CD4-positive, alpha-beta memory T cell (primary cell): ENCODE measurements at regions not wholly inside any gene's neighbourhood (a gene's known extent, or its start where the extent isn't known, plus 50 kb on each side); places are given as distances from the start of the nearest gene placed in this dataset.
"Not testable (repeated sequence)": the region's sequence is repeated elsewhere in the genome, so short reads cannot be mapped to it uniquely, and the experiment has no call there.

Experiments used
- CTCF ChIA-PET: fragments of 350-600 bp; sonication (Branson Sonifier 250); formaldehyde crosslinking; loops from one replicate; lab custom pipeline; 2021; ENCODE audit warnings: inconsistent platforms; ENCODE audit not compliant: partially characterized antibody; lab: Charles Lee
- POLR2A ChIA-PET: fragments of 350-600 bp; sonication (Branson Sonifier 250); formaldehyde crosslinking; loops from one replicate; lab custom pipeline; 2021; ENCODE audit not compliant: partially characterized antibody; lab: Charles Lee
- DNase-seq, 5 donors: peaks; one replicate each; pipeline versions ENCODE4 v3.0.0 to v3.0.0-alpha.2; 2020 to 2022; ENCODE audit warnings: mixed read lengths in 1 of 5
- H3K27ac ChIP-seq: one replicate; pipeline ENCODE4 v1.7.0; 2013; ENCODE audit warnings: low read depth, low read length
- H3K27me3 ChIP-seq: 2 replicates; pipeline ENCODE4 v1.7.0; 2013; ENCODE audit warnings: mild to moderate bottlenecking, low read length, moderate library complexity; ENCODE audit not compliant: insufficient read depth
- H3K36me3 ChIP-seq: 2 replicates; pipeline ENCODE4 v1.7.0; 2013; ENCODE audit warnings: mild to moderate bottlenecking, low read length, moderate library complexity; ENCODE audit not compliant: insufficient read depth
- H3K4me1 ChIP-seq: 2 replicates; pipeline ENCODE4 v1.7.0; 2013; ENCODE audit warnings: mild to moderate bottlenecking, low read length, moderate library complexity; ENCODE audit not compliant: insufficient read depth
- H3K4me3 ChIP-seq, 2 donors: one replicate each; pipeline ENCODE4 v1.7.0; 2013; ENCODE audit warnings: low read length in 2 of 2, mild to moderate bottlenecking in 1 of 2
- H3K9me3 ChIP-seq, 2 donors: one replicate each; pipeline ENCODE4 v1.7.0; 2013; ENCODE audit warnings: low read length in 2 of 2, control low read depth in 1 of 2; ENCODE audit not compliant: control insufficient read depth in 1 of 2
- H3K27ac Mint-ChIP-seq, 7 donors: one replicate each; pipeline ENCODE4 v1.8.0; 2020 to 2021; ENCODE audit warnings: mixed read lengths in 7 of 7, mild to moderate bottlenecking in 6 of 7, inconsistent platforms in 3 of 7, moderate library complexity in 3 of 7
- H3K27me3 Mint-ChIP-seq, 2 donors: one replicate each; pipeline ENCODE4 v1.8.0; 2020 to 2021; ENCODE audit warnings: mixed read lengths in 2 of 2
- H3K36me3 Mint-ChIP-seq, 2 donors: one replicate each; pipeline ENCODE4 v1.8.0; 2020 to 2021; ENCODE audit warnings: mixed read lengths in 2 of 2, inconsistent platforms in 1 of 2, mild to moderate bottlenecking in 1 of 2
- H3K4me1 Mint-ChIP-seq, 4 donors: one replicate each; pipeline ENCODE4 v1.8.0; 2020 to 2021; ENCODE audit warnings: mixed read lengths in 4 of 4, mild to moderate bottlenecking in 1 of 4
- H3K4me3 Mint-ChIP-seq, 8 donors: one replicate each; pipeline ENCODE4 v1.8.0; 2020 to 2021; ENCODE audit warnings: mixed read lengths in 8 of 8, mild to moderate bottlenecking in 7 of 8, moderate library complexity in 6 of 8, inconsistent platforms in 3 of 8
- H3K9me3 Mint-ChIP-seq, 8 donors: one replicate each; pipeline ENCODE4 v1.8.0; 2020 to 2021; ENCODE audit warnings: mixed read lengths in 8 of 8, mild to moderate bottlenecking in 5 of 8, inconsistent platforms in 3 of 8, moderate library complexity in 1 of 8
- intact Hi-C: fragments of 100-400 bp; cut with micrococcal nuclease; formaldehyde crosslinking; loops from one replicate; pipeline ENCODE4 v1.15.1; 2023

DNA sequence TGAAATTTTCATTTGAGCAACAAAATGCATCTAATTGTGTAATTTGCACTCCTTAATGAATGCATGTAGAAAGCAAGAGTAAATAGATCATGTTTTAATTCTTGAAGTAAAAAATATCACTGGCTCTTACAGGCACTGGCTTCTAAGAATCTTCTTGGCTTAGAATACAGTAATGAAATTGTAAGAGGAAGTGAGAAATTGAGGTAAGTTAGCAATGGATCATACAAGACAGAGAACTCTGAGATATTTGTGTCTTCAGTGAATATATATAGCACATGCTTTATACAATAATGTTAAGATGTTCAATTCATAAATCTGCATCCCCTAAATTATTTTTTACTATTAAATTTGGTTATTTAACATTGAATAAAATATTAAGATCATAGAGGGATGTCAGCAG, 465.0 kb downstream of the CNTN3 start:
- Mint-ChIP-seq H3K4me3 (no peak overlapping the region), H3K36me3 (no peaks in the 10 kb centered on the region), H3K9me3 (peaks cover 2 to 19% (median 13%) of the 10 kb centered on the region in 8 donors), H3K4me1 (no peaks in the 10 kb centered on the region), H3K27me3 (no peaks in the 10 kb centered on the region), H3K27ac (no peak overlapping the region)
- no peaks in the 10 kb centered on the region for H3K9me3 ChIP-seq
- H3K27me3 ChIP-seq, result no peaks in the 10 kb centered on the region
- H3K4me3 ChIP-seq, result no peak overlapping the region
- no peak for DNase-seq
- ChIA-PET POLR2A (no interaction called here), CTCF (no interaction called here)
- H3K36me3 ChIP-seq, result no peaks in the 10 kb centered on the region
- no peak overlapping the region for H3K27ac ChIP-seq
- intact Hi-C loops, result no loop called here
- H3K4me1 ChIP-seq, result no peaks in the 10 kb centered on the region

DNA sequence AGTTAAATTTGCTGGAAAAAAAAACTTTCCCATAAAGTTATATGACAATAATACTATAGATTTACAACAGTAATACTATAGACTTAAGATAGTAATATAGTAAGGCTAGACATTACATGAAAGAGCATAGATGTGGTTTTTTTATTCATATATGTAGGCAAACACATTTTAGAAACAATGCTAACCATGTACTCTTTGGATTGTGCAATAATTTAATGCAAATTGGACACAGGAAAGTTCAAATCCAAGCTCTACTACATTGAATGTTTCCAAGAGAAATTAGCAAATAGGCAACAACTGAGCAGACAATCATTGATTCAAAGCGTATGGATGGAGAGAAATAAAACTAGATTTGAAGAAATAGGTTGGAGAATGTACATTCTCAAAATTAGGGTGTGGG, 469.2 kb downstream of the CNTN3 start:
- no peaks in the 10 kb centered on the region for H3K4me1 ChIP-seq
- Mint-ChIP-seq H3K4me1 (no peaks in the 10 kb centered on the region), H3K36me3 (no peaks in the 10 kb centered on the region), H3K27ac (no peak overlapping the region), H3K27me3 (no peaks in the 10 kb centered on the region), H3K9me3 (peaks cover 0 to 9% (median 5%) of the 10 kb centered on the region in 8 donors), H3K4me3 (no peak overlapping the region)
- no peak for DNase-seq
- ChIA-PET POLR2A (no interaction called here), CTCF (no interaction called here)
- no peaks in the 10 kb centered on the region for H3K27me3 ChIP-seq
- H3K27ac ChIP-seq, result no peak overlapping the region
- H3K9me3 ChIP-seq, result no peaks in the 10 kb centered on the region
- H3K36me3 ChIP-seq, result no peaks in the 10 kb centered on the region
- no peak overlapping the region for H3K4me3 ChIP-seq
- intact Hi-C loops, result no loop called here

DNA sequence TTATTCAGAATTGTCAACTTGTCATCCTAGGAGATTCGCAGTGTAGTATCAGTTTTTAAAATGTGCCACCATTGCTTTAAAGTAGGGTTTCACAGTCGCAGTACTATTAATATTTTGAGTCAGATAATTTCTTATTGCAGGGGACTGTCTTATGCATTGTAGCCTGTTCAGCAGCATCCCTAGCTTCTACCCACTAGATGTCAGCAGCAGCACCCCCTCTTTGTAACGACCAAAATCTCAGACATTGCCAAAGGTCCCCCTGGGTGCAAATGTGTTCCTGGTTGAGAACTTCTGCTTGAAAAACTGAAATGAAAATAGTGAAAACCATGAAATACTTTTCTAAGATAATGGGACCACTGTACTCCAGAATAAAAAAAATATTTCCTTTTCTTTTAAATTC, 474.8 kb downstream of the CNTN3 start:
- ChIA-PET CTCF (no interaction called here), POLR2A (no interaction called here)
- Mint-ChIP-seq H3K27me3 (no peaks in the 10 kb centered on the region), H3K27ac (no peak overlapping the region), H3K9me3 (peaks cover 0 to 18% (median 6%) of the 10 kb centered on the region in 8 donors), H3K36me3 (no peaks in the 10 kb centered on the region), H3K4me1 (no peaks in the 10 kb centered on the region), H3K4me3 (no peak overlapping the region)
- intact Hi-C loops, result no loop called here
- no peaks in the 10 kb centered on the region for H3K9me3 ChIP-seq
- DNase-seq, result no peak
- no peaks in the 10 kb centered on the region for H3K4me1 ChIP-seq
- no peak overlapping the region for H3K4me3 ChIP-seq
- H3K27me3 ChIP-seq, result no peaks in the 10 kb centered on the region
- H3K36me3 ChIP-seq, result no peaks in the 10 kb centered on the region
- H3K27ac ChIP-seq, result no peak overlapping the region

DNA sequence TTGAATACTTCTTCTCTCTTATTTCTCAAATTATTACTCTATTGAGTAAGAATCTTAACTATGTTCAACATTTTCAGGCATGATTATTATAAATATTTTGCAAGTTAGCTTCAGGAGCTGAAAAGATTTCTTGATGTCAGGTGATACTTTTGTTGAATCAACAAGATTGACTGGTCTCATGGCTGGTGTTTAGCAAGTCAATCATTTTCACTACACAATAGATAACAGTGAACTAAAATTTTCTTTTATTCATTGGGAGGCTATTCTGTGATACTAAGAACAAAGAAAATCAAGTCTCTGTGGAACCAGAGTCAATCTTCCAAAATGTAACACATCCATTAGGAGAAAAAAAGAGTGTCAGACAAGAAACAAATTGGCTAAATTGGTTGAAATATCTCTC, 476.7 kb downstream of the CNTN3 start:
- H3K4me3 Mint-ChIP-seq, result no peak overlapping the region
- H3K9me3 Mint-ChIP-seq, result peaks cover 0 to 23% (median 8%) of the 10 kb centered on the region in 8 donors
- no peak for DNase-seq
- H3K9me3 ChIP-seq, result no peaks in the 10 kb centered on the region
- POLR2A ChIA-PET, result no interaction called here
- no peaks in the 10 kb centered on the region for H3K4me1 Mint-ChIP-seq
- no peaks in the 10 kb centered on the region for H3K36me3 ChIP-seq
- H3K27ac ChIP-seq, result no peak overlapping the region
- no peak overlapping the region for H3K4me3 ChIP-seq
- H3K27ac Mint-ChIP-seq, result no peak overlapping the region
- no peaks in the 10 kb centered on the region for H3K36me3 Mint-ChIP-seq
- no peaks in the 10 kb centered on the region for H3K27me3 Mint-ChIP-seq
- intact Hi-C loops, result no loop called here
- CTCF ChIA-PET, result no interaction called here
- H3K27me3 ChIP-seq, result no peaks in the 10 kb centered on the region
- no peaks in the 10 kb centered on the region for H3K4me1 ChIP-seq

DNA sequence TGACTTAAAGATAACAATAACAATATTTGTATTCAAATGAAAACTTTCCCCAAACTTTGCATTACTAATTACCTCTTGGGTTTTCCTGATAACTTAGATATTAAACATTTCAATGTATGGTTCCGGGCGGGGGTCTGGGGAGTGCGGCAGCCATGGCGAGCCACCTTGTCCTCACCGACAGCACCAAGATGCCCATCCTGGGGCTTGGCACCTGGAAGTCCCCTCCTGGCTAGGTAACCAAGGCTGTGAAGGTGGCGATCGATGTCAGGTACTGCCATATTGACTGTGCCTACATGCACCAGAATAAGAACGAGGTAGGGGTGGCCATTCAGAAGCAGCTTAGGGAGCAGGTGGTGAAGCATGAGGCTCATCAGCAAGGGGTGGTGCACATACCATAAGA, 478.7 kb downstream of the CNTN3 start:
- no peaks in the 10 kb centered on the region for H3K4me1 Mint-ChIP-seq
- ChIA-PET CTCF (no interaction called here), POLR2A (no interaction called here)
- no peak overlapping the region for H3K4me3 ChIP-seq
- no peak for DNase-seq
- H3K27me3 Mint-ChIP-seq, result no peaks in the 10 kb centered on the region
- no peak overlapping the region for H3K27ac ChIP-seq
- intact Hi-C loops, result no loop called here
- no peaks in the 10 kb centered on the region for H3K27me3 ChIP-seq
- H3K4me3 Mint-ChIP-seq, result no peak overlapping the region
- no peaks in the 10 kb centered on the region for H3K36me3 Mint-ChIP-seq
- no peaks in the 10 kb centered on the region for H3K36me3 ChIP-seq
- peaks cover 3 to 33% (median 10%) of the 10 kb centered on the region in 8 donors for H3K9me3 Mint-ChIP-seq
- no peak overlapping the region for H3K27ac Mint-ChIP-seq
- no peaks in the 10 kb centered on the region for H3K4me1 ChIP-seq
- no peaks in the 10 kb centered on the region for H3K9me3 ChIP-seq

DNA sequence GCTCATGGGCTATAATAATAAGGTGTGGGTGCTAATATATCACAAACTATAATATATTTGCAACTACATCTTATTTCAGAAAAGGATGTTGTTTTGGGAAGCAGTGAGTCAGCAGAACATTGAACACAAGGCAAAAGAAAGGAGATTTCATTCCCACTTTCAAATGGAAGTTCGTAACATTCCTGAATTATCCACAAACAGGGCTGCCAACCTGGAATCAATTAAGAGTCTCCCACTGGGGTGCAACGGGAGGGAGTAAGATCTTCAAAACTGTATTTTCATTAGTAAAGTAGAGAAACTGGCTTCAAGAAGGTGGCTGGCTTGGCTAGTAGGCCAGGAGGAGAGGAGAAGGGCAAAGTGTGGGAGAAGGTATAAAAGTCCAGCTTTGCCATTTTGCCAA, 479.6 kb downstream of the CNTN3 start:
- DNase-seq, result no peak
- H3K27ac Mint-ChIP-seq, result no peak overlapping the region
- H3K36me3 Mint-ChIP-seq, result no peaks in the 10 kb centered on the region
- Histone ChIP-seq H3K36me3 (no peaks in the 10 kb centered on the region), H3K9me3 (no peaks in the 10 kb centered on the region), H3K27ac (no peak overlapping the region), H3K4me1 (no peaks in the 10 kb centered on the region), H3K4me3 (no peak overlapping the region), H3K27me3 (no peaks in the 10 kb centered on the region)
- H3K4me3 Mint-ChIP-seq, result peak overlapping the region in 1 of 8 donors; percentile 13
- ChIA-PET POLR2A (no interaction called here), CTCF (no interaction called here)
- intact Hi-C loops, result no loop called here
- H3K4me1 Mint-ChIP-seq, result no peaks in the 10 kb centered on the region
- peaks cover 6 to 43% (median 13%) of the 10 kb centered on the region in 8 donors for H3K9me3 Mint-ChIP-seq
- H3K27me3 Mint-ChIP-seq, result no peaks in the 10 kb centered on the region

DNA sequence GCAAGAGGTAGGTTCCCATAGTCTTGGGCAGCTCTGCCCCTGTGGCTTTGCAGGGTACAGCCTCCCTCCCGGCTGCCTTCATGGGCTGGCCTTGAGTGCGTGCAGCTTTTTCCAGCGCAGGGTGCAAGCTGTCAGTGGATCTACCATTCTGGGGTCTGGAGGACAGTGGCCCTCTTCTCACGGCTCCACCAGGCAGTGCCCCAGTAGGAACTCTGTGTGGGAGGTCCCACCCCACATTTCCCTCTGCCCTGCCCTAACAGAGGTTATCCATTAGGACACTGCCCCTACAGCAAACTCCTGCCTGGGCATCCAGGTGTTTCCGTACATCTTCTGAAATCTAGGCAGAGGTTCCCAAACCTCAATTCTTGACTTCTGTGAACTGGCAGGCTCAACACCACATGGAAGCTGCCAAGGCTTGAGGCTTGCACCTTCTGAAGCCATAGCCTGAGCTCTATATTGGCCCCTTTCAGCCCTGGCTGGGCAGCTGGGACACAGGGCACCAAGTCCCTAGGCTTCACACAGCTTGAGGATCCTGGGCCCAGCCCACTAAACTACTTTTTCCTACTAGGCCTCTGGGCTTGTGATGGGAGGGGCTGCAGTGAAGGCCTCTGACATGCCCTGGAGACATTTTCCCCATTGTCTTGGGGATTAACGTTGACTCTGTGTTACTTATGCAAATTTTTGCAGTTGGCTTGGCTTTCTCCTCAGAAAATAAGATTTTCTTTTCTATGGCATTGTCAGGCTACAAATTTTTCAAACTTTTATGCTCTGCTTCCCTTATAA, 482.7 kb downstream of the CNTN3 start:
- peaks cover 6 to 37% (median 14%) of the 10 kb centered on the region in 8 donors for H3K9me3 Mint-ChIP-seq
- H3K36me3 Mint-ChIP-seq, H3K27ac Mint-ChIP-seq, intact Hi-C loops, H3K27me3 ChIP-seq, H3K27ac ChIP-seq, H3K4me3 Mint-ChIP-seq, CTCF ChIA-PET, H3K4me3 ChIP-seq, H3K36me3 ChIP-seq, H3K27me3 Mint-ChIP-seq, POLR2A ChIA-PET, H3K9me3 ChIP-seq, H3K4me1 Mint-ChIP-seq, DNase-seq, H3K4me1 ChIP-seq: not testable (repeated sequence)
